ENCODE measurements at regions not wholly inside any gene's neighbourhood (a gene's known extent, or its start where the extent isn't known, plus 50 kb on each side); places are given as distances from the start of the nearest gene placed in this dataset.
A peak's percentile ranks its signal among the peaks of the same experiment; 100 is the strongest.
"Not testable (repeated sequence)": the region's sequence is repeated elsewhere in the genome, so short reads cannot be mapped to it uniquely, and the experiment has no call there.

- ChIA-PET CTCF (no interaction called here), POLR2A (no interaction called here)
- Histone ChIP-seq H3K4me1 (ENCODE audit: insufficient read depth, low read length) (no peaks in the 10 kb centered on the region), H3K4me3 (ENCODE audit: low read length) (no peak overlapping the region), H3K27ac (ENCODE audit: low read depth, low read length) (no peak overlapping the region), H3K36me3 (ENCODE audit: insufficient read depth, low read length) (no peaks in the 10 kb centered on the region), H3K27me3 (ENCODE audit: insufficient read depth, low read length, poor library complexity, severe bottlenecking) (no peaks in the 10 kb centered on the region), H3K9me3 (ENCODE audit: low read length) (no peaks in the 10 kb centered on the region)
- no peak overlapping the region for H3K4me3 Mint-ChIP-seq
- no peaks in the 10 kb centered on the region for H3K27me3 Mint-ChIP-seq
- peaks cover 29 to 44% (median 32%) of the 10 kb centered on the region in 5 donors for H3K9me3 Mint-ChIP-seq
- no peak for DNase-seq
- no peak overlapping the region for H3K27ac Mint-ChIP-seq
- H3K4me1 Mint-ChIP-seq = no peaks in the 10 kb centered on the region
- peaks cover 19 to 25% (median 25%) of the 10 kb centered on the region in 3 donors for H3K36me3 Mint-ChIP-seq
These were observed 2695.0 kb upstream of the DEFB115 start for GRCh38 chr20:28562510-28562898.

- H3K27ac ChIP-seq (ENCODE audit: low read depth, low read length); H3K4me1 Mint-ChIP-seq; H3K4me3 Mint-ChIP-seq; H3K4me3 ChIP-seq (ENCODE audit: low read length); H3K27me3 ChIP-seq (ENCODE audit: insufficient read depth, low read length, poor library complexity, severe bottlenecking); DNase-seq; H3K27ac Mint-ChIP-seq; H3K27me3 Mint-ChIP-seq; CTCF ChIA-PET; H3K36me3 ChIP-seq (ENCODE audit: insufficient read depth, low read length); H3K9me3 ChIP-seq (ENCODE audit: low read length); H3K4me1 ChIP-seq (ENCODE audit: insufficient read depth, low read length); POLR2A ChIA-PET: not testable (repeated sequence)
- Mint-ChIP-seq H3K9me3 (peaks cover 28 to 42% (median 31%) of the 10 kb centered on the region in 5 donors), H3K36me3 (peaks cover 19 to 25% (median 25%) of the 10 kb centered on the region in 3 donors)
These were observed 2694.5 kb upstream of the DEFB115 start for GRCh38 chr20:28562899-28563521.

DNA sequence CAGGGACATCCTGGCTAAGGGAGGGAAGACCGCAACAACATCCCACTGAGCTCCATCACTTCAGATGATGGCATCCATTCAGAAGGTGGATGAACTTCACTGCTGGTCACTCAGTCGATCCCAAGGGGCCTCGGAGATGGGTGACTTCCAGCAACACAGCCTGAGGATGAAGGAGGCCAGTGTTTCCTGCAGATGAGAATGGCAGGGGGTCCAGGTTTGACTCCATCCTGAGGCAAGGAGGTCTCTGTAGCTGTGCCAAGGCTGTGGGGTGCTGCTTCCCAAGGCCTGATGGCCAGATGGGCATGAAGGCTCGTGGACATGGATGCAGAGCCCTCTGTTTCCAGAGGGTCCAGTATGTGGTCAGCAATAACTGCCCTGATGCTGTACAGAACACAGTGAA lies 2693.4 kb upstream of the DEFB115 start:
- Mint-ChIP-seq H3K9me3 (peaks cover 23 to 42% (median 31%) of the 10 kb centered on the region in 5 donors), H3K36me3 (peaks cover 17 to 25% (median 25%) of the 10 kb centered on the region in 3 donors)
- H3K27me3 Mint-ChIP-seq; H3K4me1 ChIP-seq (ENCODE audit: insufficient read depth, low read length); H3K27ac ChIP-seq (ENCODE audit: low read depth, low read length); H3K9me3 ChIP-seq (ENCODE audit: low read length); H3K27ac Mint-ChIP-seq; H3K4me3 Mint-ChIP-seq; POLR2A ChIA-PET; DNase-seq; H3K36me3 ChIP-seq (ENCODE audit: insufficient read depth, low read length); H3K27me3 ChIP-seq (ENCODE audit: insufficient read depth, low read length, poor library complexity, severe bottlenecking); H3K4me3 ChIP-seq (ENCODE audit: low read length); H3K4me1 Mint-ChIP-seq; CTCF ChIA-PET: not testable (repeated sequence)

DNA sequence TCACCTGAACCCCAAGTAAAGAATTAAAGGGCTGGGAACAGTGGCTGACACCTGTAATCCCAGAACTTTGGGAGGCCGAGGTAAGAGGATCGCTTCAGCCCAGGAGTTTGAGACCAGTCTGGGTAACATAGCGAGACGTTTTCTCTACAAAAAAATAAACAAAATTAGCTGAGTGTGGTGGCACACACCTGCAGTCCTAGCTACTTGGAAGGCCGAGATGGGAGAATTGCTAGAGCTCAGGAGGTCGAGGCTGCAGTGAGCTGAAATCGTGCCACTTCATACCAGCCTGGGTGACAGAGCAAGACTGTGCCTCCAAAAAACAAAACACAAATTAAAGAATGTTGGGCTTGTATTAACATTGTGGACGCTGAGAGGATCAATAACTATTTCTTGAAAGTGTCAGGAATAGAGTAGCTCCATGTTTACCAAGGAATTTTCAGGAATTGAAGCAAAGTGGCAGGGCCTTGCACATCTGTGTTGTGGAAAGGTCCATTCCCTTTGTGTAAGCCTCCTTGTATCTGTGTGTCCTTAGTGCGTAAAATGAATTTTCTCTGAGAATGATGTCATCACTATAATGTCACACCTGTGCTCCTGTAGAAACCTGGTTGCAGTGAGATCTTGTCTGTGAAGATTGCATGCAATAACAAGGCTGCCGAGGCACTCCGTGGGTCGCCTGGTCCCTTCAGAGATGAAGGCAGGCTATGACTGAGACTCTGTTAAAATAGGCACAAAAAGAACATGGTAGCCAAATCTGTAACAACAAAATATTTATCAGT lies 2692.6 kb upstream of the DEFB115 start:
- H3K9me3 Mint-ChIP-seq = peaks cover 25 to 44% (median 34%) of the 10 kb centered on the region in 5 donors
- H3K27me3 ChIP-seq (ENCODE audit: insufficient read depth, low read length, poor library complexity, severe bottlenecking); H3K4me1 ChIP-seq (ENCODE audit: insufficient read depth, low read length); H3K36me3 ChIP-seq (ENCODE audit: insufficient read depth, low read length); POLR2A ChIA-PET; H3K27ac ChIP-seq (ENCODE audit: low read depth, low read length); H3K9me3 ChIP-seq (ENCODE audit: low read length); H3K27me3 Mint-ChIP-seq; H3K4me1 Mint-ChIP-seq; H3K4me3 Mint-ChIP-seq; H3K4me3 ChIP-seq (ENCODE audit: low read length); CTCF ChIA-PET; DNase-seq: not testable (repeated sequence)
- H3K27ac Mint-ChIP-seq = peak overlapping the region in 1 of 8 donors; percentile 6
- peaks cover 17 to 27% (median 25%) of the 10 kb centered on the region in 3 donors for H3K36me3 Mint-ChIP-seq

DNA sequence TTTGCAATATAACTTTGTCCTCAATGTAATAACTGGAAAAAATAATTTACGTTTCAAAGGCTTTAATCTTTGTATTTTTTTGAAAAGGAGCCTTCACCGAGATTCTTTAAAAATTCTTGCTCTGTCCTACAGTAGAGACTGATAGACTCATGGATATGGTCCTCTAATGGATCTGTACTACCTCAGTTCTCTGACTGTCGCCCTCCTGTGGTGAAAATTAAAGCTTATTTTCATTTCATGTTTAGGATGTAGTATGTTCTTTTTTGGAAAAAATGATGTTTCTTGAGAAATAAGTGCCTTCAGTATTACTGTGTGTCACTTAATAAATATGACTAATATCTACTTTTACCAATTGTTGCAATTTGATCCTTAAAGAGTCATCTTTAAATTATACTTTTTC lies 2681.5 kb upstream of the DEFB115 start:
- H3K4me3 Mint-ChIP-seq; POLR2A ChIA-PET; H3K4me3 ChIP-seq (ENCODE audit: low read length); H3K27me3 ChIP-seq (ENCODE audit: insufficient read depth, low read length, poor library complexity, severe bottlenecking); H3K4me1 Mint-ChIP-seq; H3K9me3 ChIP-seq (ENCODE audit: low read length); CTCF ChIA-PET; H3K27me3 Mint-ChIP-seq; H3K27ac Mint-ChIP-seq; H3K36me3 ChIP-seq (ENCODE audit: insufficient read depth, low read length); DNase-seq; H3K4me1 ChIP-seq (ENCODE audit: insufficient read depth, low read length); H3K27ac ChIP-seq (ENCODE audit: low read depth, low read length): not testable (repeated sequence)
- Mint-ChIP-seq H3K36me3 (peaks cover 9 to 50% (median 39%) of the 10 kb centered on the region in 3 donors), H3K9me3 (peaks cover 6 to 43% (median 16%) of the 10 kb centered on the region in 5 donors)

DNA sequence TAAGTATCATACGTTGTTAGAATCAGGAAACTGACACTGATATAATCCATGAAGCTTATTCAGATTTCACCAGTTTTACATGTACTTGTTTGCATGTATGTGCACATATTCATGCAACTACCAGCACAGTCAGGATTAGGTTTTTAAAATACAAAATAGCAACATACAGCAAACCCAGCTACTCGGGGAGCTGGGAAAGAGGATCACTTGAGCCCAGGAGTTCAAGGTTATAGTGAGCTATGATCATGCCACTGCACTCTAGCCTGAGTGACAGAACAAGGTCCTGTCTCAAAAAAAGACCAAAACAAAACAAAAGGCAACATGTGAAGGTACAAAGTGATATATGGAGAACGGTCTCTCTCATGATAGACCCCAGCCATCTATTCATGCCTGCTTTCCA lies 2665.8 kb upstream of the DEFB115 start:
- POLR2A ChIA-PET; H3K9me3 ChIP-seq (ENCODE audit: low read length); H3K36me3 ChIP-seq (ENCODE audit: insufficient read depth, low read length); H3K27me3 Mint-ChIP-seq; H3K27me3 ChIP-seq (ENCODE audit: insufficient read depth, low read length, poor library complexity, severe bottlenecking); H3K27ac ChIP-seq (ENCODE audit: low read depth, low read length); CTCF ChIA-PET; H3K9me3 Mint-ChIP-seq; H3K4me1 ChIP-seq (ENCODE audit: insufficient read depth, low read length); H3K27ac Mint-ChIP-seq; DNase-seq; H3K4me3 ChIP-seq (ENCODE audit: low read length); H3K4me3 Mint-ChIP-seq: not testable (repeated sequence)
- H3K36me3 Mint-ChIP-seq = peaks cover 5 to 47% (median 9%) of the 10 kb centered on the region in 3 donors
- H3K4me1 Mint-ChIP-seq = peaks cover 18 to 33% (median 25%) of the 10 kb centered on the region in 3 donors

DNA sequence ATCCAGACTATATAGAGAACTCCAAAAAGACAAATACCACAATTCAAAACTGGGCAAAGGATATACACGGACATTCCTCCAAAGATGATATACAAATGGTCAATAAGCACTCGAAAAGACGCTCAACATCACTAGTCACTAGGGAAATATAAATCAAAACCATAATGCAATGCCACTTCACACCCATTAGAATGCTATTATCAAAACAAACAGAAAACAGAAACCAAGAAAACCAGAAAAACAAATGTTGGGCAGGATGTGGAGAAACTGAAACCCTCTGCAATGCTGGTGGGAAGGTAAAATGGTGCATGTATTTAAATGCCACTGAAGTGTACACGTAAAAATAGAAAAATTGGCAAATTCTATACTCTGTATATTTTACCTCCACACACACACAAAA lies 2664.1 kb upstream of the DEFB115 start:
- peak overlapping the region in 4 of 7 donors; percentile 51 to 73 (median 62) for H3K4me3 Mint-ChIP-seq
- H3K27ac ChIP-seq (ENCODE audit: low read depth, low read length); DNase-seq; H3K27me3 ChIP-seq (ENCODE audit: insufficient read depth, low read length, poor library complexity, severe bottlenecking); H3K4me1 ChIP-seq (ENCODE audit: insufficient read depth, low read length); H3K36me3 ChIP-seq (ENCODE audit: insufficient read depth, low read length); POLR2A ChIA-PET; H3K9me3 ChIP-seq (ENCODE audit: low read length); H3K4me3 ChIP-seq (ENCODE audit: low read length); H3K9me3 Mint-ChIP-seq; H3K27me3 Mint-ChIP-seq: not testable (repeated sequence)
- peaks cover 34 to 49% (median 41%) of the 10 kb centered on the region in 3 donors for H3K4me1 Mint-ChIP-seq
- peak overlapping the region in 3 of 8 donors; percentile 29 to 85 (median 55) for H3K27ac Mint-ChIP-seq
- H3K36me3 Mint-ChIP-seq = peaks cover 9 to 45% (median 12%) of the 10 kb centered on the region in 3 donors
- CTCF ChIA-PET = interaction anchor here (0.9 kb wide), 1 partner anchor 9 kb away, joined by 3 read pairs; no protein-coding TSS in a partner anchor

DNA sequence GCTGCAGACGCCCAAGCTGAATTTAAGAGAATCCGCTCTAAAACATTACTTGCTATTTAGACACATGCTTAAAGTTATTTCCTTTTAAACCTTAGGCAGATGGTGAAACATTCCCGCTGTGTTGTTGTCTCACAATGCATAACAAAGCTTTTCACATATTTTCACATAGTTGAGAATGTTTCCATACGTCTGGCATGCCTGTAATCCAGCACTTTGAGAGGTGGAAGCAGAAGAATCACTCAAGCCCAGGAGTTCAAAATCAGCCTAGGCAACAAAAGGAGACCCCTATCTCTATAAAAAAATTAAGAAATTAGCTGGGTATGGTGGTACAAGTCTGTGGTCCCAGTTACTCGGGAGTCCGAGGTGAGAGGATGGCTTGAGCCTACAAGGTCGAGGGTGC lies 2663.0 kb upstream of the DEFB115 start:
- H3K4me3 ChIP-seq (ENCODE audit: low read length); POLR2A ChIA-PET; H3K27me3 Mint-ChIP-seq; H3K27me3 ChIP-seq (ENCODE audit: insufficient read depth, low read length, poor library complexity, severe bottlenecking); H3K27ac Mint-ChIP-seq; H3K9me3 Mint-ChIP-seq; H3K9me3 ChIP-seq (ENCODE audit: low read length); H3K4me1 ChIP-seq (ENCODE audit: insufficient read depth, low read length); H3K36me3 ChIP-seq (ENCODE audit: insufficient read depth, low read length); H3K27ac ChIP-seq (ENCODE audit: low read depth, low read length); CTCF ChIA-PET; DNase-seq: not testable (repeated sequence)
- H3K4me3 Mint-ChIP-seq = peak overlapping the region in 1 of 7 donors; percentile 23
- peaks cover 34 to 53% (median 41%) of the 10 kb centered on the region in 3 donors for H3K4me1 Mint-ChIP-seq
- H3K36me3 Mint-ChIP-seq = peaks cover 8 to 48% (median 9%) of the 10 kb centered on the region in 3 donors
